Parathyroid adenoma (tissue), 2 donors: ENCODE measurements at regions not wholly inside any gene's neighbourhood (a gene's known extent, or its start where the extent isn't known, plus 50 kb on each side); places are given as distances from the start of the nearest gene placed in this dataset.

Experiments used
- H2AFZ ChIP-seq: fragments of 300-600 bp; sonication (generic); one replicate; pipeline ENCODE4 v1.7.0; 2017; ENCODE audit warnings: antibody characterized with exemption, mild to moderate bottlenecking
- H3K27ac ChIP-seq: fragments of 300-600 bp; sonication (generic); one replicate; pipeline ENCODE4 v1.7.0; 2017
- H3K27me3 ChIP-seq: fragments of 300-600 bp; sonication (generic); one replicate; pipeline ENCODE4 v1.7.0; 2017; ENCODE audit warnings: low read length; ENCODE audit not compliant: control insufficient read depth, insufficient read depth
- H3K36me3 ChIP-seq: fragments of 300-600 bp; sonication (generic); one replicate; pipeline ENCODE4 v1.7.0; 2017; ENCODE audit warnings: low read length; ENCODE audit not compliant: control insufficient read depth, insufficient read depth
- H3K4me1 ChIP-seq: fragments of 300-600 bp; sonication (generic); one replicate; pipeline ENCODE4 v1.7.0; 2017; ENCODE audit warnings: control low read depth
- H3K4me2 ChIP-seq: fragments of 300-600 bp; sonication (generic); one replicate; pipeline ENCODE4 v1.7.0; 2017; ENCODE audit warnings: low read length
- H3K4me3 ChIP-seq: fragments of 300-600 bp; sonication (generic); one replicate; pipeline ENCODE4 v1.7.0; 2017; ENCODE audit warnings: low read depth, low read length
- H3K79me2 ChIP-seq: fragments of 300-600 bp; sonication (generic); one replicate; pipeline ENCODE4 v1.7.0; 2017; ENCODE audit warnings: control low read depth
- H3K9ac ChIP-seq: fragments of 300-600 bp; sonication (generic); one replicate; pipeline ENCODE4 v1.7.0; 2017; ENCODE audit warnings: mild to moderate bottlenecking
- H3K9me3 ChIP-seq: fragments of 300-600 bp; sonication (generic); one replicate; pipeline ENCODE4 v1.7.0; 2017; ENCODE audit warnings: low read length; ENCODE audit not compliant: control insufficient read depth
- TF ChIP-seq, protein P1 (sequence below): fragments of 300-600 bp; sonication (generic); IDR thresholded peaks from one replicate; pipeline ENCODE4 v1.7.0; 2017; ENCODE audit warnings: antibody characterized with exemption, mild to moderate bottlenecking
- donor health status: primary hyperparathyroidism.

DNA sequence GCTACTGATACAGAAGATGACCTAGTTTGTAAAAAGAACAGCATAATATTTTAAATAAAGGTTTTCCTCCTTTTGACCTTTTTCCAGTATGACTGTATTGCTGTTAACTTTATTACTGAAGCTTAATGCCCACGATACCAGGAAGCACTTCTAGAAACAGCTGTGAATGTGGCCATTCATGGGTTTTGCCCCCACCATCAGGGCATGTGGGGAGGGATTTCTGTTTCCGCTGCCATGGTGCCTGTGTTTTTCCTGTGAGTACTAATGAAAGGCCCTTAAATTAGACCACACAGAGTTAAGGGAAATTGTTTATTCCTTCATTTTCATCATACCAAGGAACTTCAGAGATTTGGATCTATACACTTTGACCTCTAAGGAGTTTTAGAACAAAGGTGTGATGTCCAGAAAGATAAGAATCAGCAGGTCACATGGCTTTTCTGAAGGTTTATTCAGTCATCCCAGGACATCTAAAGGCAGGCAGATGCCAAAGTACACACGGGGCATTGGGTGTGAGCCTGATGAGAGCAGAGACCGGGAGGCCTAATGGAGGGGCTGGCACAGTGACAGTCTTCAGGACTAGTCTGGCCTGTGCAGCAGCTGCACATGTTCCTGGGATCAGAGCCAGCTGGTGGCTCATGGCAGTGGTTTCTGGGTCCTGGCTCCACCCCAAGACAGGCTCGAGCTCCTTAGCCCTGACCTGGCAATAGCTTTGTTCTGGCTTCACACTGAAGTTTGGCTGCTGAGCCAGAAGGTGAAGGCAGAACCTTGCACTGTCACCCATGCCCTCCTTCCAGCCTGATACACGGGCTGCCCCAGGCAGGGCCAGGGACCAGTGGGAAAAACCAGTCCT is 190.9 kb downstream of the REEP3 start:
- Histone ChIP-seq H3K27me3 (no peaks in the 10 kb centered on the region), H3K9ac (no peak overlapping the region), H3K36me3 (no peaks in the 10 kb centered on the region), H3K9me3 (no peaks in the 10 kb centered on the region), H3K4me1 (peaks cover 57% of the 10 kb centered on the region), H3K4me3 (peak overlapping the region; percentile 44), H3K79me2 (no peaks in the 10 kb centered on the region), H3K4me2 (peak overlapping the region; percentile 14), H2AFZ (peak overlapping the region; percentile 72), H3K27ac (peak overlapping the region; percentile 92)
- TF ChIP-seq, protein P1, sequence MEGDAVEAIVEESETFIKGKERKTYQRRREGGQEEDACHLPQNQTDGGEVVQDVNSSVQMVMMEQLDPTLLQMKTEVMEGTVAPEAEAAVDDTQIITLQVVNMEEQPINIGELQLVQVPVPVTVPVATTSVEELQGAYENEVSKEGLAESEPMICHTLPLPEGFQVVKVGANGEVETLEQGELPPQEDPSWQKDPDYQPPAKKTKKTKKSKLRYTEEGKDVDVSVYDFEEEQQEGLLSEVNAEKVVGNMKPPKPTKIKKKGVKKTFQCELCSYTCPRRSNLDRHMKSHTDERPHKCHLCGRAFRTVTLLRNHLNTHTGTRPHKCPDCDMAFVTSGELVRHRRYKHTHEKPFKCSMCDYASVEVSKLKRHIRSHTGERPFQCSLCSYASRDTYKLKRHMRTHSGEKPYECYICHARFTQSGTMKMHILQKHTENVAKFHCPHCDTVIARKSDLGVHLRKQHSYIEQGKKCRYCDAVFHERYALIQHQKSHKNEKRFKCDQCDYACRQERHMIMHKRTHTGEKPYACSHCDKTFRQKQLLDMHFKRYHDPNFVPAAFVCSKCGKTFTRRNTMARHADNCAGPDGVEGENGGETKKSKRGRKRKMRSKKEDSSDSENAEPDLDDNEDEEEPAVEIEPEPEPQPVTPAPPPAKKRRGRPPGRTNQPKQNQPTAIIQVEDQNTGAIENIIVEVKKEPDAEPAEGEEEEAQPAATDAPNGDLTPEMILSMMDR = no peak

DNA sequence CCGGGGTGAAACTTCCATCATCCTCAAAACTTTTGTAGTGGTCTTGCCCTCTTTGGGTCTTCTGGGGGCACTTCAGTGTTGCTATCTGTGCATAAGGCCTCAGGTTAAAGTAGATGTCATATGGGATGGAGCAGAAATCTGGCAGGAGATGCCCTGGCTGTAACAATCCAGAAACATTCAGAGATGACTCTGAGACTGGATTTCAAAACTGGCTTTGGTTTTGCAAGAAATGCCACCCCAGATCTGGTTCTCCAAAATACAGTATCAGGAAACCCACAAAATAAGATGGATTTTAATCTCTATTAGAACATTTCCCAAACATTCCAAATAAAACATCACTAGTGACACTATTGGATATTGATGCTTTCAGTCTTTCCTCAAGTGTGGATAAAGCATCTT is 191.5 kb downstream of the REEP3 start:
- H3K4me2 ChIP-seq = peak overlapping the region; percentile 14
- no peaks in the 10 kb centered on the region for H3K36me3 ChIP-seq
- peaks cover 61% of the 10 kb centered on the region for H3K4me1 ChIP-seq
- peak overlapping the region; percentile 39 for H2AFZ ChIP-seq
- H3K9me3 ChIP-seq = no peaks in the 10 kb centered on the region
- H3K79me2 ChIP-seq = no peaks in the 10 kb centered on the region
- no peaks in the 10 kb centered on the region for H3K27me3 ChIP-seq
- TF ChIP-seq, protein P1 = no peak
- H3K9ac ChIP-seq = no peak overlapping the region
- H3K27ac ChIP-seq = peak overlapping the region; percentile 92
- no peak overlapping the region for H3K4me3 ChIP-seq

GRCh38 chr10:63713191-63714144 is 192.3 kb downstream of the REEP3 start:
- peak overlapping the region; percentile 92 for H3K27ac ChIP-seq
- no peak overlapping the region for H3K9ac ChIP-seq
- H3K36me3 ChIP-seq = no peaks in the 10 kb centered on the region
- no peak overlapping the region for H3K4me3 ChIP-seq
- TF ChIP-seq, protein P1 = no peak
- H3K4me2 ChIP-seq = peak overlapping the region; percentile 14
- H3K79me2 ChIP-seq = no peaks in the 10 kb centered on the region
- peak overlapping the region; percentile 56 for H2AFZ ChIP-seq
- no peaks in the 10 kb centered on the region for H3K27me3 ChIP-seq
- H3K9me3 ChIP-seq = no peaks in the 10 kb centered on the region
- H3K4me1 ChIP-seq = peaks cover 68% of the 10 kb centered on the region

- Histone ChIP-seq H3K9me3 (no peaks in the 10 kb centered on the region), H3K27me3 (no peaks in the 10 kb centered on the region), H3K4me3 (no peak overlapping the region), H2AFZ (peak overlapping the region; percentile 25), H3K4me2 (no peak overlapping the region), H3K4me1 (peaks cover 78% of the 10 kb centered on the region), H3K79me2 (peaks cover 4% of the 10 kb centered on the region), H3K9ac (no peak overlapping the region), H3K27ac (peak overlapping the region; percentile 91), H3K36me3 (no peaks in the 10 kb centered on the region)
- TF ChIP-seq, protein P1 = no peak
Observed at GRCh38 chr10:63716016-63716580, 194.9 kb downstream of the REEP3 start.
